Upper lobe of right lung (tissue), 1 donor: ENCODE measurements at regions not wholly inside any gene's neighbourhood (a gene's known extent, or its start where the extent isn't known, plus 50 kb on each side); places are given as distances from the start of the nearest gene placed in this dataset.

Experiments used
- ATAC-seq: fragments of 200-7000 bp; cut with Tn5 transposase; one replicate; pipeline ENCODE4 v1.9.1; 2020; ENCODE audit warnings: mild to moderate bottlenecking, moderate library complexity
- DNase-seq: peaks from one replicate; pipeline ENCODE4 v3.0.0-alpha.2; 2020
- H3K27ac ChIP-seq: fragments of 200-600 bp; one replicate; pipeline ENCODE4 v1.8.0; 2022
- H3K27me3 ChIP-seq: fragments of 200-600 bp; one replicate; pipeline ENCODE4 v1.8.0; 2022; ENCODE audit warnings: mild to moderate bottlenecking
- H3K36me3 ChIP-seq: fragments of 200-600 bp; one replicate; pipeline ENCODE4 v1.8.0; 2022
- H3K4me1 ChIP-seq: fragments of 200-600 bp; one replicate; pipeline ENCODE4 v1.8.0; 2022
- H3K4me3 ChIP-seq: fragments of 200-600 bp; one replicate; pipeline ENCODE4 v1.8.0; 2022; ENCODE audit warnings: mild to moderate bottlenecking
- H3K9me3 ChIP-seq: fragments of 200-600 bp; one replicate; pipeline ENCODE4 v1.8.0; 2022
- intact Hi-C: fragments of 100-400 bp; cut with DNase I; formaldehyde crosslinking; loops from one replicate; pipeline ENCODE4 v1.11.0; 2022
- TF ChIP-seq, protein P1 (sequence below): fragments of 200-600 bp; IDR thresholded peaks from one replicate; pipeline ENCODE4 v1.8.0; 2022; ENCODE audit warnings: antibody characterized with exemption
- donor health status: DM: no; HTN: yes; CAD: no; lungs with severe emphysema.

DNA sequence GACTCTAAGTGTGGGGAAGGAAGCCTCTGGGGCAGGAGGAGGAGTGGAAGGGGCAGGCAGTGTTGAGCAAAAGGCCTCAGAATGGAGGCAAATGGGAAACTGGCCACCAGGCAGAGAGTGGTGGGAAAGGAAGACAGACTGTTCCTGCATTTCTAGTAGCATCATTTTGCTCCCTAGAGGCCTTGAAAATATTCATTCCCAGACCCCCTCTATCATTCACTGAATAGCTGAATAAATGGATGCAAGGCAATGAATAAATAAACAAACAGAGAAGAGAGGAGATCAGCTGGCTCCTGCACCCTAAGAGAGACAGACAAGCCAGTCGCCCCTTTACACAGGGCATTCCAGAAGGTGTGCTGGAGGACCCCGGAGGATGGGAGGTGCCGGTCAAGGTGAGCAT, 511.9 kb downstream of the BCOR start:
- Histone ChIP-seq H3K4me1 (no peaks in the 10 kb centered on the region), H3K36me3 (no peaks in the 10 kb centered on the region), H3K27me3 (no peaks in the 10 kb centered on the region), H3K9me3 (no peaks in the 10 kb centered on the region), H3K27ac (no peak overlapping the region), H3K4me3 (no peak overlapping the region)
- intact Hi-C loops: no loop called here
- TF ChIP-seq, protein P1, sequence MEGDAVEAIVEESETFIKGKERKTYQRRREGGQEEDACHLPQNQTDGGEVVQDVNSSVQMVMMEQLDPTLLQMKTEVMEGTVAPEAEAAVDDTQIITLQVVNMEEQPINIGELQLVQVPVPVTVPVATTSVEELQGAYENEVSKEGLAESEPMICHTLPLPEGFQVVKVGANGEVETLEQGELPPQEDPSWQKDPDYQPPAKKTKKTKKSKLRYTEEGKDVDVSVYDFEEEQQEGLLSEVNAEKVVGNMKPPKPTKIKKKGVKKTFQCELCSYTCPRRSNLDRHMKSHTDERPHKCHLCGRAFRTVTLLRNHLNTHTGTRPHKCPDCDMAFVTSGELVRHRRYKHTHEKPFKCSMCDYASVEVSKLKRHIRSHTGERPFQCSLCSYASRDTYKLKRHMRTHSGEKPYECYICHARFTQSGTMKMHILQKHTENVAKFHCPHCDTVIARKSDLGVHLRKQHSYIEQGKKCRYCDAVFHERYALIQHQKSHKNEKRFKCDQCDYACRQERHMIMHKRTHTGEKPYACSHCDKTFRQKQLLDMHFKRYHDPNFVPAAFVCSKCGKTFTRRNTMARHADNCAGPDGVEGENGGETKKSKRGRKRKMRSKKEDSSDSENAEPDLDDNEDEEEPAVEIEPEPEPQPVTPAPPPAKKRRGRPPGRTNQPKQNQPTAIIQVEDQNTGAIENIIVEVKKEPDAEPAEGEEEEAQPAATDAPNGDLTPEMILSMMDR: no peak
- DNase-seq: no peak
- no peak for ATAC-seq

- H3K27me3 ChIP-seq: no peaks in the 10 kb centered on the region
- H3K4me1 ChIP-seq: no peaks in the 10 kb centered on the region
- no peak for DNase-seq
- H3K4me3 ChIP-seq: no peak overlapping the region
- H3K9me3 ChIP-seq: no peaks in the 10 kb centered on the region
- TF ChIP-seq, protein P1: no peak
- H3K36me3 ChIP-seq: no peaks in the 10 kb centered on the region
- no peak for ATAC-seq
- intact Hi-C loops: no loop called here
- H3K27ac ChIP-seq: no peak overlapping the region
Measured at GRCh38 chrX:39586359-39586758, 511.4 kb downstream of the BCOR start.

DNA sequence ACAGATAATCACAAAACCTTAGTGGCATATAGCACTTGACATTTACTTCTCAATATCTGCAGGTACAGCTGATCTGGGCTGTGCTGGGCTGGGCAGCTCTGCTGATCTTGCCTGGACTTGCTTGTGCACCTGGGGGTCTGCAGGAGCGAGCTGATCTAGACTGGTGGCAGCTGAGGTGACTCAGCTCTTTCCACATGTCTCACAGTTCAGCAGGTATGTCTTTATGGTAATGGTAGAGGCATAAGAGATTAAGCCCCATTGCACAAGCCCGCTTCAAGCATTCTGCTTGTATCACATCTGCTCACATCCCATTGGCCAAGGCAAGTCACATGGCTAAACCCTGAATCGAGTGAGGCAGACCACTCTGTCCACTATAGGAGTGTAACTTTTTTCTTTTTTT, 506.7 kb downstream of the BCOR start:
- Histone ChIP-seq H3K36me3 (no peaks in the 10 kb centered on the region), H3K27me3 (no peaks in the 10 kb centered on the region), H3K4me1 (no peaks in the 10 kb centered on the region), H3K9me3 (no peaks in the 10 kb centered on the region), H3K27ac (no peak overlapping the region), H3K4me3 (no peak overlapping the region)
- TF ChIP-seq, protein P1: no peak
- intact Hi-C loops: no loop called here
- ATAC-seq (no peak), DNase-seq (no peak)

- H3K4me3 ChIP-seq: no peak overlapping the region
- intact Hi-C loops: no loop called here
- H3K36me3 ChIP-seq: no peaks in the 10 kb centered on the region
- TF ChIP-seq, protein P1: no peak
- no peaks in the 10 kb centered on the region for H3K9me3 ChIP-seq
- no peak for ATAC-seq
- no peaks in the 10 kb centered on the region for H3K27me3 ChIP-seq
- no peak overlapping the region for H3K27ac ChIP-seq
- no peak for DNase-seq
- H3K4me1 ChIP-seq: no peaks in the 10 kb centered on the region
Measured at GRCh38 chrX:39592776-39593175, 505.0 kb downstream of the BCOR start.

- Histone ChIP-seq H3K9me3 (no peaks in the 10 kb centered on the region), H3K27ac (no peak overlapping the region), H3K36me3 (no peaks in the 10 kb centered on the region), H3K27me3 (no peaks in the 10 kb centered on the region), H3K4me1 (no peaks in the 10 kb centered on the region), H3K4me3 (no peak overlapping the region)
- no peak for DNase-seq
- ATAC-seq: no peak
- intact Hi-C loops: no loop called here
- TF ChIP-seq, protein P1: no peak
Measured at GRCh38 chrX:39595977-39596376, 501.8 kb downstream of the BCOR start.

DNA sequence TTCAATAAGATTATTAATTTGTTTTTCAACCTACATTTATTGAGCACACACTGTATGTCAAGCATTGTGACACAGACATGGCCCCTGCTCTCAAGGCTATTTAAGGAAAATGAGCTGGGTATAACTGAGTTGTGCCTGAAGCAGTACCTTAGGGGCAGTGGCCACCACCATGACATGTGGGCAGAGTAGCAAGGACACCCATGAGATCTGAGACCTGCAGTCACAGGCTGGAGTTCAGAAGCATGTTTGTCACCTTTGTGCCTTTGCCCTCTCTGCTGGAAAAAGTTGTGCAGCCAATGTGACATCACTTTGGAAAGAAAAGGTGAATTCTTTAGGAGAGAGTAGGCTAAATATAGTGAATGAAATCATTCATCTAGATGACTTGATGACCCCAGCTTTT, 501.3 kb downstream of the BCOR start:
- TF ChIP-seq, protein P1: no peak
- ATAC-seq: no peak
- Histone ChIP-seq H3K4me1 (no peaks in the 10 kb centered on the region), H3K27ac (no peak overlapping the region), H3K36me3 (no peaks in the 10 kb centered on the region), H3K27me3 (no peaks in the 10 kb centered on the region), H3K9me3 (no peaks in the 10 kb centered on the region), H3K4me3 (no peak overlapping the region)
- intact Hi-C loops: no loop called here
- DNase-seq: no peak
